NCI-H774 (cell line): ENCODE measurements at regions not wholly inside any gene's neighbourhood (a gene's known extent, or its start where the extent isn't known, plus 50 kb on each side); places are given as distances from the start of the nearest gene placed in this dataset.

ENCODE experiments used
- DNase-seq: peaks from one replicate; lab custom pipeline; 2025; lab: John Stamatoyannopoulos, UW

DNA sequence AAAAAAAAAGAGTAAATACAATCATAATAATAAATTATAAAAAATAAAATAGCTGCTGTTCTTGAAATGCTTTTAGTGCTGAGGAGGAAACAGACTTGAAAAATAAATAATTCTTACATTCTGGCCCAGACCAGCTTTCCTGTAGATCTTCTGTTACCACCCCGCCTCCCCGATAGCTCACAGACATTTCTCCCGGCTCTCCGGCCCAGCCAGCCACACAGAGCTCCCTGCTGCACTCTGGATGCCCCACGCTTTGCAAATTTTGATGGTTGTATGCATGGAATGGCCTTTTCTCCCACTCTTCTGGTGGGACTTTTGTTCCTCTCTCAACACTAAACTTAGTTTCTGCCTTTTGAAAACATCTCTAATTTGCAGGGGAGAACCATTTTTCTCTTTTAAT is 249.3 kb downstream of the ATP23 start:
- DNase-seq = no peak

DNA sequence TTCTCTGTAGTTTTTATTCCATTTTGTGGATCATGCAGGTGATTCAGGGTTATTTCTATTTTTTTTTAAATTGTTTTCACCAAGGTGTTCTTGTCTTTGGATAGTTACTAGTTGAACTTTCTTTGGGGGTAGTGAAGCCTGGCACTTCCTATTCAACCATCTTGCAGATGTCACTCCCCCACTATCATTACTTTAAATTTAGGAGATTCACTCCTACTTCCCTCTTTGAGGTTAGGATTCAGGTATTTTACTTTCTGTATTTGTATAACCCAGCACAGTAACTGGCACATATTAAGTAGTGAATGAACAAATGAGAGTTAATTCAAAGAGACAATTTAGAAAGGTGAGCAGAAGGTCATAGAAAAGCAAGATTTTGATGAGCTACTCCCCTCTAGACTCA is 255.6 kb downstream of the ATP23 start:
- no peak for DNase-seq

DNA sequence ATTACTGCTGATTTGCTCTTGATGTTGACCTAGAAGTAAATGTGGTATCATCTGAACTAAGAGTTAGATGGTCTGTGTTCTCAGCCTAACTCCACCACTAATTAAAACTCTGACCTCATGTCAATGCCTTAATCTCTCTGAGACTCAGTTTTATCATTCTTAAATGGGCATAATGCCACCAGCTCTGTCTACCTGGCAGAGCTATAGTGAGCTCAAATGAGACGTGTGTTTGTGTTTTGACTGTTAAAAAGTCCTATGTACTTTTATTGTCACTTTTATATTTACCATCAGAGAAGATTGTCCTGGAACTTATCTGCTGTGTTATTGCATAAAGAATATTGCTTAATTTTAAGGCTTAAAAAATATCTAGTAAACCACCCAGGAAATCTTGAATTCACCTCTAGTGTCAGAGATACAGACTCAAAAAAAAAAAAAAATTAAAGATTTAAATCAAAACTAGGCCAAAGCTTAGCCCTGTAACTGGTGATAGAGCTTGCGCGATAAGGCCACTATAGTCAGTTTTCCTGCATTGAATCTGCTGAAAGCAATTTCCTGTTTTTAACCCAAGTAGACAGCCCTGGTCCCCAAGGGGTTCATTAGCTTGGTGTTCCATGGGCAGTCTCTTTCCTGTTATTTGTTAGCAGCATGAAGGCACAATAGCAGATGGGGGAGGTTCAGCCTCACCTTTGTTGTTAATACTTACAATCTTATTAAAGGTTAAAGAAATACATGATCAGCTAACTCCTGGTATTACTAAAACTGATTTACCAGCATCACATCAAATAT is 261.8 kb downstream of the ATP23 start:
- DNase-seq = peak; percentile 14

DNA sequence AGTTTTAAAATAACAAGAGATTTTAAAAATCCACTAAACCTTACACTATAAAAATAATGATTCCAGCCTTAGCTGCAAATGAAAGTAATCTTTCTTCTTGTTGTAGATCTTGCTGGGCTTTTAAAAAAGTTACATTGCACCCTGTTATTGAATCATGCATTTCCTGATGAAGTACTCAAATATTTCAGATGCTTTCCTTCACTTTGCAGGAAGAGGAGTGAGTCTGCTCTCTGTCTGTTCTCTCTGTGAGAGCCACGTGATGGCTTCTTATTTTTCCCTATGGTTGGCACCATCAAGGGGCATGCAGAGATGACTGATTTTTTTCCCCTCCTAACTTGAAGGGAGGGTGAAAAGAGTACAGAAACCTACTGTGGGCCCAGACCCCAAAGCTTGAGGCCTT is 262.7 kb downstream of the ATP23 start:
- DNase-seq = no peak

DNA sequence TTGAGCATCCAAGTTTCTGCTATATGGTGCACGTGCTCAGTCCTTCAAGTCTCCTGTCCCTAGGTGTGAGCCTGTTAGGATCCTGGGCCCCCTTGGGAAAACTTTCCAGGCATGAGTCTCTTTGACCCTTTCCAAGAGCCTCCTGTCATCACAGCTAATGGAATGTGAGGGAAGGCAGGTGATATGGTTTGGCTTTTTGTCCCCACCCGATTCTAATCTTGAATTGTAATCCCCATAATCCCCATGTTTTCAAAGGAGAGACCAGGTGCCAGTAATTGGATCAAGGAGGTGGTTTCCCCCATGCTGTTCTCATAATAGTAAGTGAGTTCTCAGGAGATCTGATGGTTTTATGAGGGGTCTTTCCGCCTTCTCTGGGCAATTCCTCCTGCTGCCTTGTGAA is 265.5 kb downstream of the ATP23 start:
- no peak for DNase-seq

DNA sequence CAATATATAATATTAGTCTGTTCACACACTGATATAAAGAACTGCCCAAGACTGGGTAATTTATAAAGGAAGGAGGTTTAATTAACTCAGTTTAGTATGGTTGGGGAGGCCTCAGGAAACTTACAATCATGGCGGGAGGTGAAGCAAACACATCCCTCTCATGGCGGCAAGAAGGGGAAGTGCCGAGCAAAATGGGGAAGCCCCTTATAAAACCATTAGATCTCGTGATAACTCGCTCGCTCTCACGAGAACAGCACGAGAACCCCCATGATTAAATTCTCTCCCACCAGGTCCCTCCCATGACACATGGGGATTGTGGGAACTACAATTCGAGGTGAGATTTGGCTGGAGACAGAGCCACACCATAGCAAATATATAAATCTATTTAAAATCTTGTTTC is 269.8 kb downstream of the ATP23 start:
- no peak for DNase-seq

DNA sequence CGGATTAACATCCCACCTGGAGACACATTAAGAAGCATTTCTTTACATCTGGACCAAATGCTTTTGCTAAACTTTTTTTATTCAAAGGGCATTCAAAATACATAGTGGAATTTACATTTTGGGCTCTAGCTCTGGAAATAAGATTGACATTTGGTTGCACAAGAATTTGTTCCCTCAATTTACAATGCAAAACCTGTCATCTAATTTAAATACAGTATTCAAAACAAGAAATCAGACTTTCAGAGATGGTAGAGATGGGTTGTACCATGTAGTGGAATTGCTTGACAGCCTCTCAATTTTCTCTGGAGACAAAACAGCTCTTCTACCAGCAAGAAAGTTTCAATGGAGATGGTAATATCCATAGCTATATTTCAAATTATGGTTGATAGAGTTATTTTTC is 275.8 kb downstream of the ATP23 start:
- DNase-seq = no peak

DNA sequence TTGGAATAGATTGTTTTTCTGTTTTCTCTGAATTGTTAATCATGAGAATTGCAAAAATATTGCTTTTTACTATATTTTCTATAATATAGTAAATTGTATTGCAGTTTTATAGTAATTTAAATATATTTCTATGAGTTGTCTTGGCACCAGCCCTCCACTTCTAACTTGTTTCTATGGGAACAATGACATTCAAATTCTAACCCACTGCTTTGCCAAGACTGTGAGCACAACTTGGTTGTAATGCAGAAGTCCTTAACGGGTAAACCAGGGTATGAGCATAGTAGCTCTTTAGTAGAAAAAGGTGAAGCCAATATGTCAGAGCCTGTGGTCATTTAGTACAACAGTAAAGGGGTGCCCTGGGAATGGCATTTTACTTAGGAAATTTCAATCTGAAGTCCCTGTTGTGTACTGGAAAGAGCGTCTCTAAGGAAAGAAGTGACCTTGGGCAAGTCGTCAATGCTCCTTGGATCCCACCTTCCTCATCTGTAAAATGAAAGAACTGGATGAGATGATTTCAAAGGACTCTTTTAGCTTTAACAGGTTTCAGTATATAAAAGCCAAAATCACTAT is 283.3 kb downstream of the ATP23 start:
- no peak for DNase-seq

DNA sequence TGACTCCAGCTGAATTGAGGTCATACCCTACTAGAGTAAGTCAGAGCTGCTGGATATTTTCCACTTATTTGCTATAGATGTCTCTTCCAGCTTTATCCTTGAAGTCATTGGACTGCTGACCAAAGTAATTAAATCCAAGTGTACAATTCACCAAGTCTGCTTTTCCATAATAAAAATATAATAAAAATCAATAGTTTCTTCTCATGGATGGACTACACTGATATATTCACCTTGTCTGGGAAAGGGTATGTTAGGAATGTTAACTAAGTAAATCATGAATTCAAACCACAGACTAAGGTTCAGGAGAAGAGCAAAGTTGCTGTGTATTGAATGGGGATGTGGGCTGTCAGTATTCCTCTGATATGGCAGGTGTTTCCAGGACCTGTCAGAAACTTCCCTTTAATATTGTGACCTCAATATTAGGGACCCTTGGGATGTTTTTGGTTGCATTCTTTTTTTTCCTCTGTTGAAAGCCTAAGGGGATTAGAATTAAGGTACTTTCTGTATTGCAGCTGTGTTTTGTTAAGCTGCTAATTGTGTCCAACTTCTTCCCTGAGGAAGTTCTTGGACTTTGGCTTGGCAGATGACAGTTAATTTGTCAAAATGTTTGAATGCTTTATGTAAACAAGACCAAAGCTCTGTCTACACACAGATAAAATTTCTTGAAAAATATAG is 284.0 kb downstream of the ATP23 start:
- DNase-seq = no peak

DNA sequence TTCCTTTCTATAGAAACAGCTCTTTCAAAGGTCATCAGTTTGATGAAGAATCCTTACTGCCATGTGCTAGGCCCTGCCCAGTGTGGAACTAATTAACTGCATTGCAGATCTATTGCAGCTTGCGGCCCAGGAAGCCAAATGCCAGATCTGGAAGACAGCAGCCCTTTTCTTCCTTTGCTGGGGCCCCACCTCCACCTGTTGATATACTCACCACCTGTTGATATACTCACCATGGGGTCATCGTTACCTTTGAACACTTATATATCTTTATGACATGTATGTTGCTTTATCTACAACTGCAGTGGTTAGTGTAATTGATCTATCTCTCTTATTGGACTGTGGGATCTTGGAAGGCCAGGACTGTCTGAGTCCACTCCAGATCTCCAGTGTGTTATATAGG is 292.5 kb downstream of the ATP23 start:
- no peak for DNase-seq

DNA sequence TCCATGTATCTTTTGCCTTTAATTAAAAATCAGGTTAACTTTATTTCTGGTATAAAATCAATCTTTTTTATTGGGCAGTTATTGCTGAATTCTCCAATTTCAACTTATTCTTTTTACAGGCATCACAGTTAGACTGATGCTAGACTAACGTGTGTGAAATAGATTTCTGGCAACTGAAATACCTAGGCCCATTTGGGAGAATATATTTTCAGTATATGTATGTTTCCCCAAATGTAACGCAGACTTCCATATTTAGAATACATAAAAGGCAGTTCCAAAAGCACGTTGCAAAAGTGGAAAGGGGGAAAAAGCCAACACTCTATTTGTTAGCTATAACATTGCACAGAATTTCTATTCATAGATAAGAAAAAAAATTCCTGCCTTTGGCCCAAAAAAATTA is 297.0 kb downstream of the ATP23 start:
- DNase-seq = no peak

DNA sequence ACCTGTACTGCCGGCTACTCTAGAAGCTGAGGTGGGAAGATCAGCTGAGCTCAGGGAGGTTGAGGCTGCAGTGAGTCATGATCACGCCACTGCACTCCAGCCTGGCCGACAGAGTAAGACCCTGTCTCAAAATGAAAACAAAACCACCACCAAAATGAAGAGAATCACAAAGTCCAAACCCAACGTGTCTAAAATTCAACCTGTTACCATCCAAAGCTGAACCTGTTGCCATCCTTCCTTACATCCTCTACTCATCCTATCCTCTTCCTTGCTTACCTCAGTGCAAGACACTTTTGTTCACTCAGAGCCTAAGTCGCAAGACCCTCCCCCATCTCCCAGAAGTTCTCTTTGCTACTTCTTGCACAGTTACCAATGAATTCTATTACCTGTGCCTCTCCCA is 299.7 kb downstream of the ATP23 start:
- no peak for DNase-seq

DNA sequence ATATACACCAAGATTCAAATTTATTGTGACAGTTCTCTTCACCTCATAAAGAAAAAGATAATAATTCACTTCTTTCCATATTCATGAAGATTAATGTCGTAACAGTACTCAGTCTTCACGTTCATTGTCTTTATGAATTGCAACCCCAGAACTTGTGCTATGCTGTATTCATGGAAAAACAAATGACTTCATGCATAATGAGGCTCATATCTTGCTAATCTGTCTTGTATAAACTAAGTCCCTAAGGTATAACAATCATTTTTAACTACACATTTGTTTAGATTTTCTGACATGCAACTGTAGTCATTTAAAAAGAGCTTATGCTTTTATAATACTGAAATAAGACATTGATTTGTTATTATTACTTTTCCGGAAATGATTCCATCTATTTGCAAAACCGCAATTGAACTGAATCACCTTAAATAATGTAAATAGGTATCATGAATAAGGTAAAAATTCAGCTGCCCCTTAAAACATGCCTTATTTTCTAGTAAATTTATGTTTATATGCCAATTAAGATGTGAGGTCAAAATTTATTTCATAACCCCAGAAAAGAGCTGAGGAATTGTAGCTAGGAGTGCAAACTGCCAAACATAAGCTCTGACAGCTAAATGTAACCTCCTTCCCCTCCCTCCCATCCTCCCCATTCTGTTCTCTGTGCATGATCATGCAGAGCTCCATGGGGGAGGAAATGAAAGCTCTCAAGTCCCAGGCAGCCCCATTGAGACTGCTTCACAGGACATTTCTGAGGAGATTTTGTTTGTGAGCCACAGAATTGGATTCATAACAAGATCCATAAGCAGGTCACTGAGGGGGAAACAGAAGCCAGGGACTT is 301.6 kb downstream of the ATP23 start:
- DNase-seq = no peak

DNA sequence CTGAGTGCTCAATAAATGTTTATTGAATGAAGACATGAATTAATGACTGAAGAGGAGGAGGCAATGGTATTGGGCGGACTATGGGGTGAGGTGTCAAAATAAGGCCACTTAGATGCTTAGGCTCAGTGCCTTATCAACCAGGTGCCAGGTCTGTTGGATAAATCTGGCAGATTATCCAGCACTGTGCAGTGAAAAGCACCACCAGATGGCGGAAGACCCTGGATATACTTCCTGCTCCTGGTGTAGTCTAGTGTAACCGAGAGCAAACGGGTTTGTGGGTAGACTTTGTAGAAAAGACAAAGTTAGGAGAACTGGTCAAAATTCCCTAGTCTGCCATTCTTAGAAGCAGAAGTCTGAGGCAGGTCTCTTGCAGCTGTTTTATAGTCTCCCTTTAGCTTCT is 306.3 kb downstream of the ATP23 start:
- no peak for DNase-seq

DNA sequence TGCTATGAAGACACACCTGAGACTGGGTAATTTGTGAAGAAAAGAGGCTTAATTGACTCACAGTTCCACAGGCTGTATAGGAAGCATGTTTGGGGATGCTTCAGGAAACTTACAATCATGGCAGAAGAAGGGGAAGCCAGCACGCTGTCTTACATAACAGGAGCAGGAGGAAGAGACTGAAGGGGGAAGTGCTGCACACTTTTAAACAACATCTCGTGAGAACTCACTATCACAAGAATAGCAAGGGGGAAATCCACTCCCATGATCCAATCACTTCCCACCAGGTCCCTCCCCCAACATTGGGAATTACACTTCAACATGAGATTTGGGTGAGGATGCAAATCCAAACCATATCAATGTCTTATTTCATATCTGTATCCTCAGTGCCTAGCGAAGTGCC is 307.2 kb downstream of the ATP23 start:
- DNase-seq = no peak

DNA sequence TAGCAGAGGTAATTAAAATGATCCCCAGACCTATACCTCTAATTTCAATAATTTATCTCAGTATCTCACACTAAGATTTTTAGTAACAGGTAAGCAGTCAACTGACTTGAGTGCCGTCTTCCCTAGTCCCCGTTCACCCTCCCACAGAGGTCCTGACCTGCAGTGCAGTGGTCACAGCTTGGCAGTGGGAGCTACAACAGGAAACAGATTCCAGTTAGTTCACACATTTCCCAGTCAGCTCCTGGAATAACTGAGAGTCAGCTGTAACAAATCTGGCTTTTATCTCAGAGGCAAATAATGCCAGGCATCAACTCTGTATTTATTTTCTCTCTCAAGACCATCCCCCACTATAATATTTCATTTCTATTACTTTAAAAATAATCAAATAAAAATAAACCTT is 308.2 kb downstream of the ATP23 start:
- DNase-seq = no peak

DNA sequence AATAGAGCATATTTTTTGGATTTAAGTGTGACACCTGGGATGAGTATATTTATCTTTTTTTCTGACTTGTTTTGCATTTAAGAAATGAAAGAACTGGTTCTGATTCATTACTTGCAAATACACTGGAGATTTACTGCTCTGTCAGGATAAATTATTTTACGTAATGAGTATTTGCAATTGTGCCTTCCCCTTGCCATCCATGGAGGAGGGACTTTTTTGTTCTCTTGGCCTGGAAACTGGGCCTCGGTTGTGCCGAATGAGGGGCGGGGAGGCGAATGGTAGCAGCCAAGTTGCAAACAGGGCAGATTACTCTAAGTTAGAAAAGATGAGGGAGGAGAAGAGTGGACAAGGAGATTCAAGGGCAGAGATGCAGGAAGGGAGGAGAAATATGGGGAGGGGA is 308.7 kb downstream of the ATP23 start:
- no peak for DNase-seq

DNA sequence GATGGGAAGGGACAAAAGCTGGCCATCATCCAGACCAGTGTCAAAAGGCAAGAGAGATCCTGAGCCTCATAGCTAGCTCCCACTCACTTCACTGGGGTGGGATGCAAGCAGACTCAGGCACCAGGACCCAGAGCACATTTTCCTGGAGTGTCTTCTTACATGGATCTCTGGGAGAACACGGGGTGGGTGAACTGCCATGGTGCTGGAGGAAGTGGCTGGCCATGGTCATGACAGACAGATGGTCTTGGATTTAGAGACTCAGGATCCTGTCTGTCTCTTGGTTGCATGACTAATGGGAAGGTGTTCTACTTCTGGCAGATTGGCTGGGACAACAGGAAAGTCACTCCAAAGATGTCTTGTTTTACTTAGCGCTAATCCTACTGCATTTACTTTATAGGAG is 311.5 kb downstream of the ATP23 start:
- no peak for DNase-seq

DNA sequence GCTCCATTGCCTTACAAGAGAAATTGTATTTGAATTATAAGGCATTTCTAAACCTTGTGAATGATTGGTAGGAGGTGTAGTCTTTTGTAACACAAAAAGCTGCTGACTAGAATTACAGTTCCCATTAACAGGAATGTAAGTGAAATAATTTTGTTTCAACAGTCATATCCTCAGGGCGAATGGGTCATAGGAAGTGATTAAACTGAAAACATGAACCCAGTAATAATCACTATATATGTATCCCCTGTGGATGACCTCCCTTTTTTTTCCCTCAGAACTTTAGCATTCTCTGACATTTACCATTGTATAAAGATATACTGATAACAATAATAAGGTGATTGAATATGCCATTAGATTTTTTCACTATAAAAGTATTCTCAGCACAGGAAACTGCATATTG is 312.3 kb downstream of the ATP23 start:
- no peak for DNase-seq

DNA sequence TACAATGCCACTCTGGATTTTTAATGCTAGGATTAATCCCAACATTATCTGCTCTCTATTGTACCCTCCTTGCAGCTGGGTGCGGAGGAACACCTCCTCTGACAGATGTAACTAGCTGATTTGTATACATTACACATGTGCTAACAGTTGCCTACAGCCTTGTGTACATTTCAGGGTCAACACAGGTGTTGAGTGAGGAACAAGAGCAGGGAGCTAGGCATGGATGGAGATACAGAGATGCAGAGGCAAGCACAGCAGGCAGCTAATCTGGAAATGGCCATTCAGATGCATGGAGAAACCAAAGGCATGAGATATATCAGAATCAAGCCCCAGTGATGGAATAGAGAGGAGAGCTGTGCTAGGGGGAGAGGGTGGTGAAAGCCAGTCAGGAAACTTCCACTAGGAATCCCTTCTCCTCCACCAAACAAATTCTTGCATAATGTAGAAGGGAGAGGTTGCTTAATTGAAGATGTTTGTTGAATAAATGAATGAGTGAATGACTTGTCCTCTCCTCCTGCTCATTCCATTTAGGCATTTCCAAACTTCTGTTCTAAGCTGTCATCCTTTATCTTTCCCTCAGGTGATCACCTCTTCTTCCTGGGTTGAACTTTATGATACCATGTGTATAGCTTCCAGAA is 313.2 kb downstream of the ATP23 start:
- DNase-seq = no peak

DNA sequence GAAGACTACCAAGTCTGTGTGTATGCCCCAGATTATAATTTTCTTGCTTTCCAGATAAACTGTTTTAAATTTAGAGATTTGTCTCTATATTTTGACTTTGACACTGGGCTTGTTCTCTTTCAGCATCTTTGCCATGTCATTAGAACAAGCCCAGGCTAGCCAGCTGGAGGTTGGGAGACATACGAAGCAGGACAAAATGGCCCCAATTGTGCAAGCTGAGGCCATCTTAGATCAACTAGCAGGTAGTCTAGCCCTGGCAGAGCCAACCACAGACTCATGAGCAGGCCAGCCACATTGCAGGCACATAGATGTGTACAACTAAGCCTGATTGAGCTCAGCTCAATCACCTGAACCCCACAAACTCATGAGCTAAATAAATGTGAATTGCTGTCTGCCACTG is 321.4 kb downstream of the ATP23 start:
- DNase-seq = no peak

DNA sequence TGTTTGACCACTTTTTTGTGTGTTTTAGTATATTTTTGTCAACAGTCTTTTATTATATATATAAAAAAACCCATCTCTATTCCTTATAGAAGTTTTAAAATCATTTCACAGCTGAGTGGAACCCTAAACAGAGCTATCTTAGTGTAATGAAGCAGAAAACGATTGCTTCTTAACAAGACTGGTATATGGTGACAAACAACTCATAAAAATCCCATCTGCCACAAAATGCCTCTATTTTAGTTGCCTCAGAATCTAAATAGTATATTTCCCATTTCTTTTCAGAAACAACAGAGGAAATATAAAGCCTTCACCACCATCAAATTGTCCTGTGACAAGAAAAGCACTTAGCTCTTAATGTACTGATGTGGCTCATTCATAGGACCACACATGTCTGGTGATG is 322.4 kb downstream of the ATP23 start:
- DNase-seq = no peak
